LNCAP (cell line): ENCODE measurements at regions not wholly inside any gene's neighbourhood (a gene's known extent, or its start where the extent isn't known, plus 50 kb on each side); places are given as distances from the start of the nearest gene placed in this dataset.
A peak's percentile ranks its signal among the peaks of the same experiment; 100 is the strongest.

Experiments
- TF ChIP-seq, protein P1 (sequence below): fragments of 450-650 bp; IDR thresholded peaks from 2 replicates; pipeline ENCODE4 v1.5.1; 2017; ENCODE audit warnings: mild to moderate bottlenecking

DNA sequence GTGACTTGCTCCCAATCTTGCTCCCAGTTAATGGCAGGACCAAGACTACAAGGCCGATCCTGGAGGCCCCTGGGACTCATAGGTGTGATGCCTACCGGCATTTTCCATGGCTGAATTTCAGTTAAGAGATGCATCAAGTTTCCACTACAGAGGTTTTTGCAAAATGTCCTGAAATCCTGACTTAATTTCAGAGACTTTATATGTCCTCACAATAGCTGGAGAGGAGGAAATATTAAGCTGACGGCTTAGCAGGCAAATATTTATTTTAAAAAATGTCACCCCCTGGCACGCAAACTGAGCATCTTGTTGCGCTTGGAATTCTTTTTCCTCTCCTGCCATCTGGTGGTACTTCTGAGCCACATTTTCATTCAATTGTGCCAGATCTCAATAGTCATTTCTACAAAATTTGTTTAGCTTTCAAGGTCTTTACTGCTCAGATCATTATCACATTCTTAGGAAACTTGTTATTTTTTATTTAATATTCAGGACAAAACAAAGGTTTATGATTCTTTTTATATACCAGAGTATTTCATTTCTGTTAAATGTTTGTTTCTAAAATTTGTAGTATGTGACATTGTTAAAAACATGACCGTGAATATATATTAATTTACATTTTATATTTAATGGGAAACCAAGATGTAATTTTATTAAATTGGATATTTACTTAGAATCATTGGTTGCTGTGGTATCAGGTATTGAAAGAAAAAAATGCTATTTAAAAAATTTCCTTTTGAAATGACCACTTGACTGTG is 189.2 kb upstream of the THRB start:
- TF ChIP-seq, protein P1, sequence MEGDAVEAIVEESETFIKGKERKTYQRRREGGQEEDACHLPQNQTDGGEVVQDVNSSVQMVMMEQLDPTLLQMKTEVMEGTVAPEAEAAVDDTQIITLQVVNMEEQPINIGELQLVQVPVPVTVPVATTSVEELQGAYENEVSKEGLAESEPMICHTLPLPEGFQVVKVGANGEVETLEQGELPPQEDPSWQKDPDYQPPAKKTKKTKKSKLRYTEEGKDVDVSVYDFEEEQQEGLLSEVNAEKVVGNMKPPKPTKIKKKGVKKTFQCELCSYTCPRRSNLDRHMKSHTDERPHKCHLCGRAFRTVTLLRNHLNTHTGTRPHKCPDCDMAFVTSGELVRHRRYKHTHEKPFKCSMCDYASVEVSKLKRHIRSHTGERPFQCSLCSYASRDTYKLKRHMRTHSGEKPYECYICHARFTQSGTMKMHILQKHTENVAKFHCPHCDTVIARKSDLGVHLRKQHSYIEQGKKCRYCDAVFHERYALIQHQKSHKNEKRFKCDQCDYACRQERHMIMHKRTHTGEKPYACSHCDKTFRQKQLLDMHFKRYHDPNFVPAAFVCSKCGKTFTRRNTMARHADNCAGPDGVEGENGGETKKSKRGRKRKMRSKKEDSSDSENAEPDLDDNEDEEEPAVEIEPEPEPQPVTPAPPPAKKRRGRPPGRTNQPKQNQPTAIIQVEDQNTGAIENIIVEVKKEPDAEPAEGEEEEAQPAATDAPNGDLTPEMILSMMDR = peak; percentile 73

DNA sequence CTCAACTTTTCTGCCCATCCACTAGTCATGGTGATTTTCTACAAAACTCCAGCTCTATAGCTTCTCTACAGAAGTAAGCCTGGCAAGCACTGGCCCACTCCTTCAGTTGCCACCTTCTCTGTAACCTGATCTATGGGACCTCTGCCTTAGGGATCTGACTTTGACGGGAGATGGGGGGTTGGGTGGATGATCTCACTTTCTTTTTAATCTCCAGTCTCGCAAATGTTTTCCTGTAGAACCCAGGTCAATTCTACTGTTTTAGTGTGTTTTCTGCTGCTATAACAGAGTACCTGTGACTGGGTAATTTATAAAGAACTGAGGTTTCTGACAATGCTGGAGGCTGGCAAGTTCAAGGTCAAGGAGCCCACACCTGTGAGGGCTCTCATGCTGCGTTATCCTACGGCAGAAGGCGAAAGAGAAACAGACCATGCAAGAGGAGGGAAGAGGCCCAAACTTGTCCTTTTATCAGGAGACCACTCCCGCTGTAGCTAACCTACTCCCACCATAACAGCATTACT is 189.9 kb upstream of the THRB start:
- TF ChIP-seq, protein P1 = no peak

DNA sequence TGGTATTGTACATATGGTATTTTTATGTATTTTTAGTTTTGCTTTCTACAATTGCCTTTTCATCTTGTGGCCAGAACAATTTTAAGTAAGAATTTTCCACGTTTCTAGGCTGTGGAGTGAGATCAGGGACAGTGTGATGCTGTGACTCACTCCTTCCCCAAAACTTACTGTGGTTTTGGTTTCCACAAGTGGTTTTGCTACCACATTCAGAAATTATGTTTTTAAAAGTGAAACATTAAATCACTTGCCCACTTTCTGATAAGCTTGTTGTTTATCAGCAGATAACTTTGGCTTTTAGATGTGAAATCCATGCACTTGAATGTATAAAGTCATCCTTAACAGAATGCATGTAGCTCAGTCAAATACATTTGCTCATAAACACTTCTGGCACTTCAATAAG is 192.2 kb upstream of the THRB start:
- TF ChIP-seq, protein P1 = no peak

DNA sequence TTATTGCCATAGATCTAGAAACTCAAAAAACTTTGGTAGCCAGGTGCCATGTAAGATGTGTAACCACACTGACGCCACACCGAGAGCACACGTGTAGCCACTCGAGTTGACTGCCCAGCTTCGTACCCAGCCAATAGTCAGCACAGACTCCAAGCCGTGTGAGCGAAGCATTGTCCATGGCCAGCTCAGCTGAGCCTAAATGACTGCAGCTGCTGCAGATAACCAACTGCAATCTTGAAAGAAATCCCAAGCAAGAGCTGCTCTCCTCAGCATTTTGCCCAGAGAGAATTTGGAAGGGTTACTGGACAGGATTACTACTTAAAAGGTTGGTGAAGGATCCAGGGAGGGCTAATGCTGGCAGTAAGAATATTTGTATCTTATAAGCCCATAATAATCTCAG is 193.0 kb upstream of the THRB start:
- TF ChIP-seq, protein P1 = no peak

DNA sequence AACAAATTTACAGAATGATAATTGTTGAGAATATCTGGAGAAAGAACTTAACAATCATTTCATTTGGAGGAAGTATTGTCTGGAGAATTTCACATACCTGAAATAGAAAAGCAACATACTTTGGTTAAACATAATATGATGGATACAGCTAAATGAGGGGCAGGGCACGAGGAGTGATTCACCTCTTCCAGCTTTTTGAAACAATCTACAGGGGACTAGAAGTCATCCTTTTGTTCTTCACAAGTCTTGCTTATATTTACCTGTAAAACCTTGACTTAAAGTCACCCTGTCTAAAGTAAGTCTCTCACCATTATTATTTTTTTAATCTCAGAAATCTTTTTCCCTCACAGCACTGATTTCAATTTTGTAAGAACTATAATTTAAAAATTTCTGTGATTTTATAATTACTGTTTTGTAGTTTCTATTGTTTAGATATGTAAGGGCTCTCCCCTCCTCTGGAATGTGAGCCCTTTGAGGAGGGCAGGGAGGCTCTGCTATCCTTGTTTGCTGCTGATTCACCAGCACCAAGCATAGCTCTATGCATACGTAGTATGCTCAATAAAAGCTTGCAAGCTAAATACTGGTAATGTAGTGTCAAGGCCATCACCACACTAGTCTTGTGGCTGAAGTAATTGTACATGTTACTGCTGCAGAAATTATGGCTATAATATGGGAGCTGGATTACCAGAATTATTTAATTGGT is 193.9 kb upstream of the THRB start:
- TF ChIP-seq, protein P1 = no peak

DNA sequence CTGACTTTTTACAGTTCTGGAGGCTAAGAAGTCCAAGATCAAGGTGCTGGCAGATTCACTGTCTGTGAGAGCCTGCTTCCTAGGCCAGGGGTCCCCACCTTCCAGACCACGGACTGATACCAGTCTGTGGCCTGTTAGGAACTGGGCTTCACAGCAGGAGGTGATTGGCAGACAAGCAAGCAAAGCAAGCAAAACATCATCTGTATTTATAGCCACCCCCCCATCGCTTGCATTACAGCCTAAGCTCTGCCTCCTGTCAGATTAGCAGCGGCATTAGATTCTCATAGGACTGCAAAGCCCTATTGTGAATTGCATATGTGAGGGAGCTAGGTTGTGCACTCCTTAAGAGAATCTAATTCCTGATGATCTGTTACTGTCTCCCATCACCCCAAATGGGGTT is 194.7 kb upstream of the THRB start:
- TF ChIP-seq, protein P1 = no peak

DNA sequence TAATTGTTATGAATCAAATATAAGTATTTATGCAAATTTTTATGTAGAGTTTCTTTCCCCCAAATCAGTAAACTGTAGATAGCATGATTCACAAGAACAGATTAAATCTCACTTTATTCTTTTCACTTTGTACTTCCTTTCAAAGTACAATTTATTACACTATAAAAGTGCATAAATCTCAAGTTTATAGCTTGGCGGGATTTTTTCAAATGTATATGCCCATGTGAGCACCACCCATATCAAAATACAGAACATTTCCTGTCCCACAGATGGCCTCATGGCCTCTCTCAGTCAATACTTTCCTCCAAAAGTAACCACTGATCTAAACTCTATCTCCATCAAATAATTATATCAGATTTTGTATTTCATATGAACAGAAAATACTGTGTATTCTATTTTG is 196.1 kb upstream of the THRB start:
- TF ChIP-seq, protein P1 = no peak
